A549 (cell line): ENCODE measurements at regions not wholly inside any gene's neighbourhood (a gene's known extent, or its start where the extent isn't known, plus 50 kb on each side); places are given as distances from the start of the nearest gene placed in this dataset.
"Not testable (repeated sequence)": the region's sequence is repeated elsewhere in the genome, so short reads cannot be mapped to it uniquely, and the experiment has no call there.

Experiments used
- ATAC-seq, 2 experiments: fragments of 200-7000 bp in 1 of 2; fragments of >200 bp in 1 of 2; cut with Nextera tagmentation in 1 of 2; cut with Tn5 transposase in 1 of 2; 3 replicates each; pipeline versions ENCODE4 v1.8.0 to v1.9.1; 2018 to 2020; ENCODE audit warnings: mild to moderate bottlenecking in 1 of 2, moderate library complexity in 1 of 2
- CTCF ChIA-PET: fragments of 300-600 bp; sonication (Branson Sonifier 250); formaldehyde crosslinking; extraction: SDS; loops from one replicate; lab custom pipeline; 2021; ENCODE audit warnings: antibody characterized with exemption, inconsistent platforms; lab: Yijun Ruan, JAX
- POLR2A ChIA-PET: fragments of 350-600 bp; formaldehyde crosslinking; extraction: SDS; loops from one replicate; lab custom pipeline; 2021; ENCODE audit warnings: antibody characterized with exemption, inconsistent platforms; lab: Yijun Ruan, JAX
- DNase-seq, 2 experiments: peaks; one replicate each; pipeline versions ENCODE4 v3.0.0 to v3.0.0-alpha.2; 2011 to 2016; ENCODE audit warnings: low read depth in 1 of 2, low spot score in 1 of 2
- FAIRE-seq: peaks from 2 replicates; lab custom pipeline; 2011; peaks lifted over from hg19 to GRCh38; lab: Jason Lieb, UNC
- H3K27ac ChIP-seq, 2 experiments: fragments of >200 bp; sonication (Bioruptor Twin); formaldehyde crosslinking; 3 replicates each; pipeline ENCODE4 v1.5.1; 2016 to 2017
- H3K4me1 ChIP-seq: fragments of >200 bp; sonication (Bioruptor Twin); formaldehyde crosslinking; 3 replicates; pipeline ENCODE4 v1.6.1; 2016
- H3K4me2 ChIP-seq: fragments of >200 bp; sonication (Bioruptor Twin); formaldehyde crosslinking; 3 replicates; pipeline ENCODE4 v1.6.1; 2016
- H3K4me3 ChIP-seq: fragments of >200 bp; sonication (Bioruptor Twin); formaldehyde crosslinking; 3 replicates; pipeline ENCODE4 v1.5.1; 2016
- H3K9me3 ChIP-seq: fragments of >200 bp; sonication (Bioruptor Twin); formaldehyde crosslinking; 3 replicates; pipeline ENCODE4 v1.6.1; 2016
- CBX2 ChIP-seq: fragments of 200-600 bp; sonication (generic); IDR thresholded peaks from 2 replicates; pipeline ENCODE4 v1.6.1; 2016; ENCODE audit warnings: low read depth, mild to moderate bottlenecking, borderline replicate concordance
- FOSL2 ChIP-seq, 2 experiments: fragments of 450-650 bp in 1 of 2; fragments of >200 bp in 1 of 2; sonication (Bioruptor Twin) in 1 of 2; formaldehyde crosslinking; IDR thresholded peaks; 2 replicates each; pipeline versions ENCODE4 v1.5.0 to v1.6.1; 2016 to 2020; ENCODE audit warnings: mild to moderate bottlenecking in 1 of 2, moderate library complexity in 1 of 2
- HOXA7 ChIP-seq: fragments of 250-450 bp; sonication (Bioruptor Pico); IDR thresholded peaks from 2 replicates; pipeline ENCODE4 v1.5.0; 2020; ENCODE audit warnings: mild to moderate bottlenecking, moderate library complexity
- PHF8 ChIP-seq: fragments of 200-600 bp; sonication (generic); IDR thresholded peaks from 2 replicates; pipeline ENCODE4 v1.6.1; 2016; ENCODE audit warnings: low read depth, mild to moderate bottlenecking, antibody characterized with exemption, moderate library complexity, borderline replicate concordance
- RCOR1 ChIP-seq: fragments of 150-350 bp; IDR thresholded peaks from 2 replicates; pipeline ENCODE4 v1.6.1; 2014; ENCODE audit warnings: antibody characterized with exemption, low read length, low read depth
- REST ChIP-seq: fragments of 200-600 bp; sonication (generic); IDR thresholded peaks from 2 replicates; pipeline ENCODE4 v1.6.1; 2016; ENCODE audit warnings: antibody characterized with exemption, mild to moderate bottlenecking, moderate library complexity
- RNF2 ChIP-seq: fragments of 200-600 bp; sonication (generic); IDR thresholded peaks from 2 replicates; pipeline ENCODE4 v1.6.1; 2016; ENCODE audit warnings: low read depth, mild to moderate bottlenecking, antibody characterized with exemption, moderate library complexity, borderline replicate concordance
- ZFP36 ChIP-seq: fragments of 450-650 bp; IDR thresholded peaks from 2 replicates; pipeline ENCODE4 v1.6.1; 2014; ENCODE audit warnings: borderline replicate concordance; ENCODE audit not compliant: partially characterized antibody
- WGBS: methylation state at CpG from one replicate; pipeline ENCODE4 v1.1.6; 2017; ENCODE audit errors: missing lambda C conversion rate; 5-methylcytosine and 5-hydroxymethylcytosine counted together
- TF ChIP-seq, protein P1 (sequence below): fragments of >200 bp; sonication (Bioruptor Twin); formaldehyde crosslinking; IDR thresholded peaks from 3 replicates; pipeline ENCODE4 v1.6.1; 2016

DNA sequence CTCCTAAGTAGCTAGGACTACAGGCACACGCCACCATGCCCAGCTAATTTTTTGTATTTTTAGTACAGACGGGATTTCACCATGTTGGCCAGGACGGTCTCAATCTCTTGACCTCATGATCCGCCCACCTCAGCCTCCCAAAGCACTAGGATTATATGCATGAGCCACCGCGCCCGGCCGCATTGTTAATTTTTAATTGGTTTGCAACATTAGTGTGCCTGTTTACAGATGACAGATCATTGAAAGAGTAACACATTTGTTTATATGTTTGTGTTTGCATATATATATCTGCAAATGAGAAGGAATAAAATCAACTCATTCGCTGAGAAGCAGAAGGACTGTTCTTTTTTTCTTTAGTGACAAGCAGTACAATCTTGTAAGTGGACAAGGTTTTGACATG lies 152.2 kb upstream of the FNDC3A start:
- FAIRE-seq, DNase-seq, H3K4me2 ChIP-seq, H3K4me3 ChIP-seq, ATAC-seq, POLR2A ChIA-PET, H3K27ac ChIP-seq, CTCF ChIA-PET, H3K9me3 ChIP-seq: not testable (repeated sequence)
- 86% methylated on average over 9 of the region's 9 CpGs for WGBS
- peaks cover 19% of the 10 kb centered on the region for H3K4me1 ChIP-seq

DNA sequence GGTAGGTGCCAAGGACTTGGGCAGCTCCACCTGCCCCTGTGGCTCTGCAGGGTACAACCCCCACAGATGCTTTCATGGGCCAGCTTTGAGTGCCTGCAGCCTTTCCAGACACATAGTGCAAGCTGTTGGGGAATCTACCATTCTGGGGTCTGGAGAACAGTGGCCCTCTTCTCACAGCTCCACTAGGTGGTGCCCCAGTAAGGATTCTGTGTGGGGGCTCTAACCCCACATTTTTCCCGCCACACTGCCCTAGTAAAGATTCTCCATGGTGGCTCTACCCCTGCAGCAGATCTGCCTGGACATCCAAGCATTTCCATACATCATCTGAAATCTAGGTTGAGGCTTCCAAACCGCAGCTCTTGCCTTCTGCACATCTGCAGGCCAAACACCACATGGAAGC lies 149.7 kb upstream of the FNDC3A start:
- ChIA-PET CTCF (no interaction called here), POLR2A (no interaction called here)
- Histone ChIP-seq H3K27ac (no peak overlapping the region), H3K9me3 (peaks cover 3% of the 10 kb centered on the region; the same call in 1 of the 3 replicates), H3K4me2 (no peak overlapping the region), H3K4me1 (peaks cover 11% of the 10 kb centered on the region; the same call in 2 of the 3 replicates), H3K4me3 (no peak overlapping the region)
- DNase-seq (no peak), FAIRE-seq (no peak), ATAC-seq (no peak)
- no peak for TF ChIP-seq CBX2
- no peak for TF ChIP-seq RNF2
- TF ChIP-seq REST: no peak
- no peak for TF ChIP-seq RCOR1
- TF ChIP-seq, protein P1, sequence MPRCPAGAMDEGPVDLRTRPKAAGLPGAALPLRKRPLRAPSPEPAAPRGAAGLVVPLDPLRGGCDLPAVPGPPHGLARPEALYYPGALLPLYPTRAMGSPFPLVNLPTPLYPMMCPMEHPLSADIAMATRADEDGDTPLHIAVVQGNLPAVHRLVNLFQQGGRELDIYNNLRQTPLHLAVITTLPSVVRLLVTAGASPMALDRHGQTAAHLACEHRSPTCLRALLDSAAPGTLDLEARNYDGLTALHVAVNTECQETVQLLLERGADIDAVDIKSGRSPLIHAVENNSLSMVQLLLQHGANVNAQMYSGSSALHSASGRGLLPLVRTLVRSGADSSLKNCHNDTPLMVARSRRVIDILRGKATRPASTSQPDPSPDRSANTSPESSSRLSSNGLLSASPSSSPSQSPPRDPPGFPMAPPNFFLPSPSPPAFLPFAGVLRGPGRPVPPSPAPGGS: no peak
- no peak for TF ChIP-seq ZFP36
- TF ChIP-seq PHF8: no peak
- WGBS: 88% methylated on average over 1 of the region's 2 CpGs

DNA sequence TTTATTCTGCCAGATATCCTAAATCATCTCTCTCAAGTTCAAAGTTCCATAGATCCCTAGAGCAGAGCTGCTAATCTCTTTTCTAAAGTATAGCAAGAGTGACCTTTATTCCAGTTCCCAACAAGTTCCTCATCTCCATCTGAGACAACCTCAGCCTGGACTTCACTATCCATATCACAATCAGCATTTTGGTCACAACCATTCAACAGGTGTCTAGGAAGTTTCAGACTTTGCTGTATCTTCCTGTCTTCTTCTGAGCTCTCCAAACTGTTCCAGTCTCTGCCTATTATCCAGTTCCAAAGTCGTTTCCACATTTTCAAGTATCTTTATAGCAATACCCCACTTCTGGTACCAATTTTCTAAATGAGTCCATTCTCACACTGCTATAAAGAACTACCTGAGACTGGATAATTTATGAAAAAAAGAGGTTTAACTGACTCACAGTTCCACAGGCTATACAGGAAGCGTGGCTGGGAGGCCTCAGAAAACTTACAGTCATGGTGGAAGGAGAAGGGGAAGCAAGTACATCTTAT lies 148.7 kb upstream of the FNDC3A start:
- H3K4me3 ChIP-seq, ATAC-seq, CTCF ChIA-PET, POLR2A ChIA-PET, H3K4me2 ChIP-seq, H3K9me3 ChIP-seq, DNase-seq, FAIRE-seq, H3K27ac ChIP-seq: not testable (repeated sequence)
- WGBS: 3% methylated on average over 2 of the region's 2 CpGs
- H3K4me1 ChIP-seq: peaks cover 11% of the 10 kb centered on the region; the same call in 2 of the 3 replicates

DNA sequence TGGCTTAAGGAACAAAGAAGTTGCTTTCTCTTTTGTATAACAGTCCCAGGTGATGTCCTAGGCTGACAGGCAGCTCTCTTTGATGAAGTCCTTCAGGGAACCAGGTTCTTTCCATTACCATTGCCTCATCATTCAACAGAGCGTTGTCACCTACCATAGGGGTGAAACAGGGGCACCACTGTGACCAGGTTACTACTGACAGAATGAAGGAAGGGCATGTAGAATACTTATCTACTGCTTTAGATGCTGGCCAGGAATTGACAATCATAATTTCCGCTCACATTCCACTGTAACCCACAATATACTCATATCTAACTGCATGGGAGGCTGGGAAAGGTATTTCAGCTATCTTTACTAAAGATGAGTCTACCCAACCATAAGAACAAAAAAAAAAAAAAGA lies 148.0 kb upstream of the FNDC3A start:
- CTCF ChIA-PET: no interaction called here
- no peak overlapping the region for H3K4me2 ChIP-seq
- no peak for FAIRE-seq
- POLR2A ChIA-PET: no interaction called here
- H3K4me3 ChIP-seq: no peak overlapping the region
- TF ChIP-seq HOXA7 (CRISPR knock-in tag) (no peak), CBX2 (no peak), FOSL2 (IDR thresholded peaks at IDR 0.05) (no peak), FOSL2 (CRISPR knock-in tag; IDR thresholded peaks at IDR 0.05) (no peak)
- TF ChIP-seq, all 56 proteins: peak for 0
- H3K27ac ChIP-seq: no peak overlapping the region
- ATAC-seq (no peak), DNase-seq (no peak)
- peaks cover 11% of the 10 kb centered on the region; the same call in 2 of the 3 replicates for H3K4me1 ChIP-seq
- 62% methylated on average over 2 of the region's 2 CpGs for WGBS
- H3K9me3 ChIP-seq: peaks cover 8% of the 10 kb centered on the region; the same call in 1 of the 3 replicates
